ENCODE measurements at regions not wholly inside any gene's neighbourhood (a gene's known extent, or its start where the extent isn't known, plus 50 kb on each side); places are given as distances from the start of the nearest gene placed in this dataset.

- TF ChIP-seq, protein P1, sequence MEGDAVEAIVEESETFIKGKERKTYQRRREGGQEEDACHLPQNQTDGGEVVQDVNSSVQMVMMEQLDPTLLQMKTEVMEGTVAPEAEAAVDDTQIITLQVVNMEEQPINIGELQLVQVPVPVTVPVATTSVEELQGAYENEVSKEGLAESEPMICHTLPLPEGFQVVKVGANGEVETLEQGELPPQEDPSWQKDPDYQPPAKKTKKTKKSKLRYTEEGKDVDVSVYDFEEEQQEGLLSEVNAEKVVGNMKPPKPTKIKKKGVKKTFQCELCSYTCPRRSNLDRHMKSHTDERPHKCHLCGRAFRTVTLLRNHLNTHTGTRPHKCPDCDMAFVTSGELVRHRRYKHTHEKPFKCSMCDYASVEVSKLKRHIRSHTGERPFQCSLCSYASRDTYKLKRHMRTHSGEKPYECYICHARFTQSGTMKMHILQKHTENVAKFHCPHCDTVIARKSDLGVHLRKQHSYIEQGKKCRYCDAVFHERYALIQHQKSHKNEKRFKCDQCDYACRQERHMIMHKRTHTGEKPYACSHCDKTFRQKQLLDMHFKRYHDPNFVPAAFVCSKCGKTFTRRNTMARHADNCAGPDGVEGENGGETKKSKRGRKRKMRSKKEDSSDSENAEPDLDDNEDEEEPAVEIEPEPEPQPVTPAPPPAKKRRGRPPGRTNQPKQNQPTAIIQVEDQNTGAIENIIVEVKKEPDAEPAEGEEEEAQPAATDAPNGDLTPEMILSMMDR (IDR thresholded peaks at IDR 0.05; ENCODE audit: extremely low read depth in 1 of 2, insufficient read depth in 1 of 2, low read depth in 1 of 2, low read length in 2 of 2) = no peak
- TF ChIP-seq EZH2 (IDR thresholded peaks at IDR 0.05; ENCODE audit: borderline replicate concordance, low read depth, low read length, severe bottlenecking) = no peak
- TF ChIP-seq POLR2AphosphoS5 (IDR thresholded peaks at IDR 0.05; ENCODE audit: insufficient read depth, low read depth, low read length) = no peak
- TF ChIP-seq MAX (IDR thresholded peaks at IDR 0.05; ENCODE audit: insufficient read depth, insufficient read length) = no peak
- no peak for TF ChIP-seq GATA2 (IDR thresholded peaks at IDR 0.05; ENCODE audit: insufficient read depth, insufficient read length, low read depth, low read length)
- TF ChIP-seq POLR2A (IDR thresholded peaks at IDR 0.05; ENCODE audit: low read depth, low read length) = no peak
- TF ChIP-seq FOS (IDR thresholded peaks at IDR 0.05; ENCODE audit: borderline replicate concordance, insufficient read depth, low read length) = no peak
These were observed 237.1 kb downstream of the ANKRD60 start for GRCh38 chr20:57991211-57991881.
